ENCODE measurements at regions not wholly inside any gene's neighbourhood (a gene's known extent, or its start where the extent isn't known, plus 50 kb on each side); places are given as distances from the start of the nearest gene placed in this dataset.

- no peak for DNase-seq (ENCODE audit: low spot score)
Observed at GRCh38 chr14:97866195-97866594, 1069.0 kb downstream of the VRK1 start.

- DNase-seq (ENCODE audit: low spot score), result no peak
Observed at GRCh38 chr14:97866664-97867063, 1069.5 kb downstream of the VRK1 start.

- no peak for DNase-seq (ENCODE audit: low spot score)
Observed at GRCh38 chr14:97873291-97873690, 1076.1 kb downstream of the VRK1 start.

- DNase-seq (ENCODE audit: low spot score), result no peak
Observed at GRCh38 chr14:97874394-97874793, 1077.2 kb downstream of the VRK1 start.

GRCh38 chr14:97878206-97878605 is 1081.0 kb downstream of the VRK1 start:
- DNase-seq (ENCODE audit: low spot score), result no peak

GRCh38 chr14:97878727-97879126 is 1081.5 kb downstream of the VRK1 start:
- DNase-seq (ENCODE audit: low spot score), result no peak

GRCh38 chr14:97887690-97888089 is 1090.5 kb downstream of the VRK1 start:
- DNase-seq (ENCODE audit: low spot score), result no peak

GRCh38 chr14:97888331-97888730 is 1091.1 kb downstream of the VRK1 start:
- no peak for DNase-seq (ENCODE audit: low spot score)

- DNase-seq (ENCODE audit: low spot score), result no peak
Observed at GRCh38 chr14:97891515-97891914, 1094.3 kb downstream of the VRK1 start.

GRCh38 chr14:97894552-97894951 is 1097.4 kb downstream of the VRK1 start:
- no peak for DNase-seq (ENCODE audit: low spot score)

- DNase-seq (ENCODE audit: low spot score), result no peak
Observed at GRCh38 chr14:97900196-97900854, 1103.1 kb downstream of the VRK1 start.

GRCh38 chr14:97902630-97903029 is 1105.4 kb downstream of the VRK1 start:
- no peak for DNase-seq (ENCODE audit: low spot score)

GRCh38 chr14:97903821-97904220 is 1106.6 kb downstream of the VRK1 start:
- DNase-seq (ENCODE audit: low spot score), result no peak

GRCh38 chr14:97912217-97912616 is 1115.0 kb downstream of the VRK1 start:
- no peak for DNase-seq (ENCODE audit: low spot score)

GRCh38 chr14:97916100-97916499 is 1118.9 kb downstream of the VRK1 start:
- no peak for DNase-seq (ENCODE audit: low spot score)

GRCh38 chr14:97916669-97917568 is 1119.7 kb downstream of the VRK1 start:
- DNase-seq (ENCODE audit: low spot score), result no peak

GRCh38 chr14:97920201-97920600 is 1123.0 kb downstream of the VRK1 start:
- DNase-seq (ENCODE audit: low spot score), result no peak

GRCh38 chr14:97921296-97921695 is 1124.1 kb downstream of the VRK1 start:
- DNase-seq (ENCODE audit: low spot score), result no peak

- DNase-seq (ENCODE audit: low spot score), result no peak
Observed at GRCh38 chr14:97924922-97925613, 1127.9 kb downstream of the VRK1 start.

- no peak for DNase-seq (ENCODE audit: low spot score)
Observed at GRCh38 chr14:97930166-97930565, 1133.0 kb downstream of the VRK1 start.

GRCh38 chr14:97931273-97931672 is 1134.1 kb downstream of the VRK1 start:
- no peak for DNase-seq (ENCODE audit: low spot score)

GRCh38 chr14:97942921-97943320 is 1145.7 kb downstream of the VRK1 start:
- DNase-seq (ENCODE audit: low spot score), result no peak

GRCh38 chr14:97943619-97944018 is 1146.4 kb downstream of the VRK1 start:
- no peak for DNase-seq (ENCODE audit: low spot score)
